GM18505 (cell line): ENCODE measurements at regions not wholly inside any gene's neighbourhood (a gene's known extent, or its start where the extent isn't known, plus 50 kb on each side); places are given as distances from the start of the nearest gene placed in this dataset.

ENCODE experiments used
- ATAC-seq: cut with Tn5 transposase; IDR thresholded peaks from one replicate; pipeline ENCODE4 v1.9.1; 2021; ENCODE audit not compliant: unreplicated experiment
- POLR2A ChIP-seq: IDR thresholded peaks from 4 replicates; pipeline ENCODE4 v1.6.1; 2011; ENCODE audit warnings: borderline replicate concordance; ENCODE audit not compliant: insufficient read depth, insufficient read length; ENCODE audit errors: extremely low read depth

DNA sequence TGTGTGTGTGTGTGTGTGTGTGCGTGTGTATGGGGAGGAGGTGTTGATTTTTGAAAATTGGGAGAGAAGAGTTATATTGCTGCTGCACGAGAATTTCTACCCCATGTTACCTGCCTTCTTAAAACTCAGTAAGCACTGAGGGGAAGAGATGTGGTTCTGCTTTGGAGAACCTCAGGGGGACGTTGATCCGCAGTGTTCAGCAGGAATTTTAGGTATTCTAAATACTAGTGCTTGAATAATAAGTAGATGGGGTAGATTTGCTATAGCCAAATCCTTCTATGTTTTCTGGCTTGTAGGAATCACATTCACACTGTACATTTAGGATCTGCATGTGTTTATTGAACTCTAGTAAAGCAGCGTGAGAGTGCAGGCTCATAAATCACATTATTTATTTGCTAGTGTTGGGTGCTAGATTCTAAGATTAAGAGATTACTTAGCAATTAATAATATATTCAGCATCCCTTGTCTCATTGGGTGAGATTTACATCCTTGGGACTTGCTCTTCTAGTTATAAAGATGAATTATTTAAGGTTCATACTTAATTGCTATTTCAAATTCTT lies 268.1 kb downstream of the MFSD1 start:
- TF ChIP-seq POLR2A: no peak
- no peak for ATAC-seq

DNA sequence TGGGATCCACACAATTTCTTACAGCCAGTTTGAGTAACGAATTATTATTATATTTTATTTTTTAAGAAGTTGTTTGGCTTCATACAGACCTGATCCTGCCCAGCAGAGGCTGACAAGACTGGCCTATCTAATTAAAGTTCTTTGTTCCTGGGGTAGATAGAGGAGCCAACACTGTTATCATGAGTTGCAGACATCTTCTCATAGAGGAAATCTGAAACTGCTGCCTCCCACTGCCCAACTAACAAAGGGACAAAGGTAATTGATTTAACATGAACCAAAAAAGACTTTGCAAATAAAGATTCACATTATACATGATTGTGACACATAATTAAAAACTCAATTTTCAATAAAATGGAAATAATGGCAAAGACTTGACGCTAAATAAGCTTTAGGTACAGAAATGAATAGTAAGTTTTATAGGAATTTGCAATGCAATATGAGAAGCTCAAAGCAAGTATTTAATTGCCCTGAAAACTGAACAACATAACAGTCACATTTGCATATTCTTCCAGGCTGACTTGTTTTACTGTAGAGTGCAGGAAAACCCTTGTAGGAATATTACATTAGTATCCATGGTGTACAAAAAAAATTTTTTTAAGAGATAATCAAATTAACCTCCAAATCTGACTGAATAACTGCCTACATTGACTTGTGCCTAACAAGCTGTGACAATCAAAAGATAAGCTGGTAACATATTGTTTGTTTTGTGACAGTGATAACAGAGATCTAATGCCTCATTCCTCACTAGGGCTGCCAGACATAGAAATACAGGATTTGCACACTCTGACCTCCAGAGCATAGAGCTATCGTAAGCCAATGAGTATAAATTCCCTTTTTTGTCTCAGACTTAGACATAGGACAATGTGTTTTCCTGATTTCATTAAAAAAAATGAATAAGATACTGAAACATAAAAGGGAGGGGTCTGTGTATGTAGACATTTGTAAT lies 273.2 kb downstream of the MFSD1 start:
- ATAC-seq: no peak
- no peak for TF ChIP-seq POLR2A

DNA sequence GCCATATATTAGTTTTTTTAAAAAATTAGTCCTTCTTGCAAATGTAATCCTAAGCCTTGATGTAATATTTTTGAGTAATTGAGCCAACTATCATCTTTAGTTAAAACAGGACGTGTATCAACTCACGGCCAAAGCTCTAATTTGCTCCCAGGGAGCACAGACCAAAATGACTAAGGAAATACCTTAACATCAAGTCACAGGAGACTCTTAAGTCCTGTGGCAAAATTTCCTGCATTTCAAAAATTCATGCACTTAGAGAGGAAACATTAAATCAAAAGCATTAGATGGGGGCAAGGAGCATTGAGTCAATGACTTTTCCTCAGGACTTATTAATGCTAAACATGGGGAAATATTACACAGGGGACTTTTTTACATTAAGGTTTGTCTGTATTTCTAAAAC lies 276.0 kb downstream of the MFSD1 start:
- TF ChIP-seq POLR2A: no peak
- no peak for ATAC-seq

DNA sequence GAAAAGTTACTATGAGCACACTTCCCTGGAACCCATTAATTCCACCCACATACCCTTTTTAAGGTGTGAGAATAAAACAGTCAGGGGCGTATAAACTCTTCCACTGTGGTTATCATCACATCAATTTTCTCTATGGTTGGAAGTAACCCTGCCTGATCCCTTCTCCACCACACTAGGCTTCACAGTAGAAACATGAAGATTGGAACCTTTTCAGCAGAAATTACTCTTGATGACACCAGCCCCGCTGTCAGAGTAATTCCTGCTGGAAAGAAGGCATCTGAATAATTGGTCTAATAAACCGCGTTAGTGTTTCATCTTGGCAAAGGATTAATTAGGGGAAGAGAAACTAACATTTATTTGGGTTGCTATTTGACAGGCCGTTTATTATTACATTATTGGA lies 278.4 kb downstream of the MFSD1 start:
- TF ChIP-seq POLR2A: no peak
- no peak for ATAC-seq

DNA sequence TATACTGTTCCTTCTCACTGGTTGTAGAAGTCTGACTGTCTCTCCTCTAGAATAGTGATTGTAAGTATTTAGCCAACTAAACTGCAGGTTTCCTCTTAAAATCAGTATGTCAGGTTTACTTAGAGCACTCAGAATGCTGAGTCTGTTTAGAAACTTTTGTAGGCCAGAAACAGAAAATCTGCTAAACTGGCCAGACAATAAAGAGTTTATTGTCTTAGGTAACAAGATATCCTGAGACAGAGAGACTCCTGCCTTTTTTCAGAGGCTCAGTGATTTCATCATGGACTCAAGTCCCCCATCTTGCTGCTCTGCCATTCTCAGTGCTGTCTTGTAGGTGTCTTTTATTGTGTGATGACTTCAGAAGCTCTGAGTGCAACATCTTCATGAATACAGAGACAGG lies 279.0 kb downstream of the MFSD1 start:
- no peak for ATAC-seq
- TF ChIP-seq POLR2A: no peak

DNA sequence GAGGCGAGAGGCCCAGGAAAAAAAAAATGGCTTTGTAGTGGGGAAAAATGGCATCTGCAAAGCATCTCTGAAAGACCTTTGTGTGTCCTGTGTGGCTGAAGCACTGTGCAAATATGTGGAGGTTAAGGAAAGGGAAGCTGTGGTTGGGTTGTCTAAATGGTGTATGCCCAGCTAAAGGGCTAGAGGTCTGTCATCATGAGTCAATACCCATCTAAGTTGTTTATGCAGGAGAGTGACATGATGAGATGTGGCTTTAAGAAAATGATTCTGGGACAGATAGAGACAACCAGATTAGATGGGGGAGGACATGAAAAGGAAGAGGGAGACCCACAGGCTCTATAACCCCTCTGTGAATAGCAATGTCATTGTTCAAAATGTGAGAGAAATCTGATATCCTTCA lies 280.7 kb downstream of the MFSD1 start:
- no peak for ATAC-seq

DNA sequence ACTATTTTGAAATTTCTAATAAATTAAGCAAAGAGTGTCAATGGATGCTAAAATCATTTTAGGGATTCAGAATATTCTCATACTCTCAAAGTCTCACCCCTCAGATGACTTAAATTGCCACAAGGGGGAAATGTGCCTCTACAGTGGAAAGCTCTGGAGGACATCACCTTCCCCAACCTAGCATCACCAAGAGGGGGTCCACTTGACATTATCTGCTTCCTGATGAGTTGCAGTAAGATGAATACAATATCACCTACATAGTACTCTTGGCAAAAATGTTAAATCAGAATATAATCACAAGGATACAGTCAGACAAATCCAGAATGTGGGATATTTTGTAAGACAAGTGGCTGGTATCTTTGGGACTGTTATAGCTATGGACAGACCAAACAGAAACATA lies 290.1 kb downstream of the MFSD1 start:
- no peak for TF ChIP-seq POLR2A
- no peak for ATAC-seq

More for the DNA sequence above, 280.7 kb downstream of the MFSD1 start:
- TF ChIP-seq POLR2A: no peak

DNA sequence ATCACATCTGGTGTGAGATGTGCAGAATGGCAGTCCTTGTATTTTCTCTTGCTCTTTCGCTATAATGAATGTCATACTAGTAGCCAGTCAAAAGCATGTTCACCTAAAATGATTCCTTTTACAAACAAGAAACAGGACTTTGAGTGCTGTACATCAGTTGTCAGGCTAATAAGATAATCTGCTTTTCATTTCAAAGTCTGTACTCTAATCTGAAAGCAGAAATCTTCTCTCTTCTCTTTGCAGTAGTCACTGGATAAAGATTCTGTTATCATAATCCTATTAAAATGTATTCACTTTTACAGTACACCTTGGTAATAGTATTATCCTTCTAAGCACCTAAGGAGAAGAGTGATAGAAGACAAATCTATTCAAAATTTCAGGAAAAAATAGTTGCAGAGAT lies 300.1 kb downstream of the MFSD1 start:
- no peak for TF ChIP-seq POLR2A
- ATAC-seq: no peak

DNA sequence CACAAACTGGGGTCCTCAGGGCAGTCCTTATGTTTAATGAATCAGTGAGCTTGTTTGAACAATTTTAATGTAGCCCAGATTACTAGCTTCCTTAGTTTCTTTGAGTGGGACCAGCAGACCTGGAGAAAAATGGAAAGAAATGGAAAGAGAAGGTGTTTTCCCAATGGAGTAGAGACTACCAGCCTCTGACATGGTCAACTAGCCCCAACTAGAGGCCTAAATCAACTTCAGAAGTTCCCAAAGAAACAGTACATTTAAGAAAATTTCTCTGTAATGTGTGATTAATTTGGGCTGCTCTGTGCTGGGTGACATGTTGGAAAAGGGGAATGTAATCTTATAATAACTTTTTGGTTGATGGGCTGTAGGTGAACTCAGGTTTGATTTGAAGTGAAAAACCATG lies 310.9 kb downstream of the MFSD1 start:
- no peak for ATAC-seq
- TF ChIP-seq POLR2A: no peak

DNA sequence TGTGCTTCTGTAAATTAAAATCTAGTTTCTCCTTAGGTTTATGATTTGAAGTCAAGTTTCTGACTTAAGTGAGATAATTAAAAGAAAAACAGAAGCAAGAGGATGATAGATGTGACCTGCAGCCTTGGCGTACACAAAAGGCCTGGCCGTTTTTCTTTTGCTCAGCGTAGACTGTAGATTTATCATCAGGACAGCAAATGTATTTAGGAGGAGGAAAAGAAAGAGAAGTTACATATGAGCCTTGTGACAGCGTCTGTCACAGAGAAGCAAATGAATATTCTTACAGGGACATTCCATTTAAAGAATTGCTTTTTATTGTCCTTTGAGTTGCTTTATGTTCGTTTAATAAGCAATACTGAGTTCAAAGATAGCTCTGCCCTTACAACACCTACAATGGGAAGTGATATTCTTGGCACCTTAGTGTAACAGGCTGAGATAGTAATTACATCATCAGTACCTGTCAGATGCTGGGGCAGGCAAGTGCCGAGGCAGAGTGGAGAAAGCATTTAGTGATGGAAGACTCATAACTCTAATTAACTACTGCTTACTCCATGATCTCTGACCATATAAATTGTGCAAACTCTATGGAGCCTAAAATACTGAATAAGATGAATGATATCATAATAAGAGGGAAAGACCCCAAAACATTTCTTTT lies 311.5 kb downstream of the MFSD1 start:
- TF ChIP-seq POLR2A: no peak
- no peak for ATAC-seq

DNA sequence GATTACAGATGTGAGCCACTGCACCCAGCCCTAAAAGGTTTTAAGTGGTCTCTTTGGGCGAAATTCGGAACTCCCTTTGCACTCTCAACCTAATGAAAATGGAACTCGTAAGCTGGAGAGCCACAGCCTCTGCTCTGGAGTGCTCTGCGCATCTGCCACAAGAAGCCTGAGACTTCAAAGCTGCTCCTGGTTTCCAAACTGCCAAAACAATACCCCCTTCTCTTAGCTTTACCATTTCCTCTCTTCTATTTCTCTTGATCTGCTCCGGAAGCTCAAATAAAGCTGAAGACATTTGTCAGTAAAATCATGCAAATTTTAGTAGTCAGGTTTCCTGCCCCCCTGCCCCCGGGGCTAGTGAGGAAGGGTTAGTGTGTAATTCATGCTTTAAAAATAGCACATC lies 312.7 kb downstream of the MFSD1 start:
- no peak for ATAC-seq
- no peak for TF ChIP-seq POLR2A

DNA sequence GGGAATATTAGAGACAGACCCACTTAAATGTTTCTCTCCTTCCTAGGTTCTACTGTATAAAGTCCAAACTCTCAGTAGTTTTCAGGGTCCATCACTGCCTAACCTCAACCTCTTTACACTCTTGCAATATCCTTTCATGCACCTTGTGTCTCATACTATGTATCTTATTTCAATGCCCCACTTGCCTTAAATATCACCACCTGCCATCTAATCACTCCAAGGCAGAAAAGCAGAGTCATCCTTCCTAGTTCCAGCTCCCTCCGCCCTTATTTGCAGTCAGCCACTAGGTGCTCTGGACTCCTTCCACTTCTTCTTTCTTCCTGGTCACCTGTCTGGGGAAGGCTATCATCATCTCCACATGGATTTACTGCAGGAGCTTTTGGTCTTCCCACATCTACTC lies 322.0 kb downstream of the MFSD1 start:
- no peak for TF ChIP-seq POLR2A
- no peak for ATAC-seq

DNA sequence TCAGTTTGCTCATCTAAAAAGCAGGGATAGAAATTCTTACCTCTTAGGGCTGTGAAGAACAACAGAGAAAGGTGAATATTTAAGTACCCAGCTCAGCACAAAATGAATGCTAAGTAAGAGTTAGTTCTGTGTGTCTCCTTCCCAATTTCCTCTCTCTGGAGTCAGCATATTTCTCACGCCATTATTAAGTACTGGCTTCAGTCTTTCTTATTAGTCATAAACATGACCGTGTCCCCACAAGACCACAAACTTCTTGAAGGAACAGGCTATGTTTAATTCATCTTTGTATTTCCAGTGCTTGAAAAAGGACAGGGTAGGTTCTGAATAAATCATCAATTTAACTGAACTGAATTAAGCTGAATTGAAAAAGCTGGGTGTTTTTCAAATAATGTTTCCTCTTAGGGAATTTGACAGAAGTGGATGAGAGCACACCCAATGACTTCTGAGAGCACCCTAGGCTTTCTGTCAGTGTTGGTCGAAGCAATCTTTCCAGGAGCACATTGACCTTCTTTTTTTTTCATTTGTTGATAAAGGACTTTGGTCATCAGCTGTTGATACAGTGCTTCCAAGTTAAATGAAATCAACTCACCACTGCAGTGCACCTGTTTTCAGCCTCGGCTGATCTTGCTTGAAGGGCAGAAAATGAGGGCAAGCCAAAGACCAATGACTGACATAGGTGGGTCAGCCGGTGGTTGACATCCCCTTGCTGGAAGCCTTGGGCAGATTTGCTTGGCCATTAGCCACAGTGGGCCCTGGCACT lies 324.6 kb downstream of the MFSD1 start:
- ATAC-seq: no peak
- no peak for TF ChIP-seq POLR2A
